ENCODE measurements at regions not wholly inside any gene's neighbourhood (a gene's known extent, or its start where the extent isn't known, plus 50 kb on each side); places are given as distances from the start of the nearest gene placed in this dataset.

DNA sequence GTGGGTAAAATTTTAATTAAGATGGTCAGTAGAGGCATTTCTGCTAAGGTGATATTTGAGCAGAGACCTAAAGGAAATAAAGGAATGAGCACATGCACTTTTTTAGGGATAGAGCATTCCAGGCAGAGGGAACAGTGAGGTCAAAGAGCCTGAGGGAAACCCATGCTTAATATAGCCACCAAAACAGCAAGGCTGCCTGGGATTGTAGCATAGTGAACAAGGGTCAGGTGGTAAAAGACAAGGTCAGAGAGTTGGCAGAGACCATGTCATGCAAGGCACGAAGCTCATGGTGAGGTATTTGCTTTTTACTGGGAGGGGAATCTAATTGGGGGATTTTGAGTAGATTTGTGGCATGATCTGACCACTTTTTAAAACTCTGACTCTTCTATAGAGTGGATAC lies 344.6 kb upstream of the LRRC7 start:
- DNase-seq: no peak
- Mint-ChIP-seq H3K36me3 (ENCODE audit: low read depth) (no peaks in the 10 kb centered on the region), H3K9me3 (peaks cover 19% of the 10 kb centered on the region), H3K27ac (no peak overlapping the region), H3K4me1 (ENCODE audit: low read depth) (no peaks in the 10 kb centered on the region), H3K4me3 (no peak overlapping the region), H3K27me3 (ENCODE audit: insufficient read depth) (no peaks in the 10 kb centered on the region)
- TF ChIP-seq, protein P1, sequence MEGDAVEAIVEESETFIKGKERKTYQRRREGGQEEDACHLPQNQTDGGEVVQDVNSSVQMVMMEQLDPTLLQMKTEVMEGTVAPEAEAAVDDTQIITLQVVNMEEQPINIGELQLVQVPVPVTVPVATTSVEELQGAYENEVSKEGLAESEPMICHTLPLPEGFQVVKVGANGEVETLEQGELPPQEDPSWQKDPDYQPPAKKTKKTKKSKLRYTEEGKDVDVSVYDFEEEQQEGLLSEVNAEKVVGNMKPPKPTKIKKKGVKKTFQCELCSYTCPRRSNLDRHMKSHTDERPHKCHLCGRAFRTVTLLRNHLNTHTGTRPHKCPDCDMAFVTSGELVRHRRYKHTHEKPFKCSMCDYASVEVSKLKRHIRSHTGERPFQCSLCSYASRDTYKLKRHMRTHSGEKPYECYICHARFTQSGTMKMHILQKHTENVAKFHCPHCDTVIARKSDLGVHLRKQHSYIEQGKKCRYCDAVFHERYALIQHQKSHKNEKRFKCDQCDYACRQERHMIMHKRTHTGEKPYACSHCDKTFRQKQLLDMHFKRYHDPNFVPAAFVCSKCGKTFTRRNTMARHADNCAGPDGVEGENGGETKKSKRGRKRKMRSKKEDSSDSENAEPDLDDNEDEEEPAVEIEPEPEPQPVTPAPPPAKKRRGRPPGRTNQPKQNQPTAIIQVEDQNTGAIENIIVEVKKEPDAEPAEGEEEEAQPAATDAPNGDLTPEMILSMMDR (IDR thresholded peaks at IDR 0.05): no peak

DNA sequence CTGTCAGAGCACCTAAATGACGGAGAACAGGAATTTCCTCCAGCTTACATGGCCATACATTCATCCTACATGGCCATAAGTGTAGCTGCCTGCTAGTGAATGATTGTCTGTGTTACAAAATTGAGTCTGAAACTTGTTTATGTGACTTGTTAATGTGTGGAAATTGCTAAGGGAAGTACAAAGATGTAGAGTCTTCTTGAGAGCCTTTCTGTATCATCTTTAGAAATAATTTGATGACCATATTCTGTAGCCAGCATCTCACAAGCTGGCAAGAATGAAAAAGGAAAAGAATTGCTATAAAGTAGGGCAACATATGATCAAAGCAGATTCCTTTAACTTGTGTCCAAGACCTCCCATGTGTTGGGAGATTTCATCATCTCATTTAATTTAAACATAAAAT lies 339.2 kb upstream of the LRRC7 start:
- no peak for DNase-seq
- Mint-ChIP-seq H3K27me3 (ENCODE audit: insufficient read depth) (no peaks in the 10 kb centered on the region; the same call in 1 of the 2 replicates), H3K4me1 (ENCODE audit: low read depth) (no peaks in the 10 kb centered on the region), H3K9me3 (peaks cover 25% of the 10 kb centered on the region), H3K36me3 (ENCODE audit: low read depth) (no peaks in the 10 kb centered on the region), H3K27ac (no peak overlapping the region), H3K4me3 (no peak overlapping the region)
- TF ChIP-seq, protein P1 (IDR thresholded peaks at IDR 0.05): no peak

DNA sequence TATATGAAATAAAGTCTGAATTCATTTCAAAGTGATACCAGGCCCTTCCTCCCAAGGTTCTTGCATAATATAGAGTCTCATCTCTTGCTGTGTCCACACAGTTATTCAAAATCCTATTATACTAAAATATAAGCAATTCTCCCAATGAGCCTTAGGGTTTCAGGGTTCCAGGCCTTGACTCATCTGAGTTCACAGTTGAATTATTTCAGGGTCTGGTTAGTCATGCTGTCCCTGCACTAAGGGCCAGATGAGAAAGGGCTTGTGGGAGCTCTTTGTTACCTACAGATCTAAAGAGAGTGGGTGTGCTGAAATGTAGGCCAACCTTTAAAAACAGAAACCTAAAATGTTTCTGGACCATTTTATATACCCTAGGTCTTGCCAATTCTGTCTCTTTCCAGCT lies 337.5 kb upstream of the LRRC7 start:
- TF ChIP-seq, protein P1 (IDR thresholded peaks at IDR 0.05): no peak
- H3K27me3 Mint-ChIP-seq (ENCODE audit: insufficient read depth): no peaks in the 10 kb centered on the region; the same call in 1 of the 2 replicates
- no peak overlapping the region for H3K27ac Mint-ChIP-seq
- no peak for DNase-seq
- H3K4me3 Mint-ChIP-seq: no peak overlapping the region
- no peaks in the 10 kb centered on the region for H3K4me1 Mint-ChIP-seq (ENCODE audit: low read depth)
- H3K36me3 Mint-ChIP-seq (ENCODE audit: low read depth): no peaks in the 10 kb centered on the region
- H3K9me3 Mint-ChIP-seq: peaks cover 40% of the 10 kb centered on the region

DNA sequence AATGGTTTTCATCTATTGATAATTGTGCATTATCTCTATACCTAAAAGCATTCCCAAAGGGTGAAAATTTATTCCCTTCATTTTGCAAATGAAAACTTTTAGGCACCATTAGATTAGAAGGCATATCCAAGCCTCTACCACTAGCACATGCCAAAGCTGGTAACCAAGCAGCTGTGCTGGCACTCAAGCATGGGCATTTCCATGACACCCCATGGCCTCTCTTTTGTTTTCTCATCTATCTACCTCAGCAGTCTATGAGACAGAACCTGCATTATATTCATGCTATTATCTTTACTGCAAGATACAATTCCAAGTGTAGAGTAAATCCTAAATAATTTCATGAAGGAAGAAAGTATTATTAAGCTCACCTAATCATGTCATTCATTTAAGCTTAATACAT lies 334.3 kb upstream of the LRRC7 start:
- Mint-ChIP-seq H3K9me3 (peaks cover 42% of the 10 kb centered on the region), H3K36me3 (ENCODE audit: low read depth) (no peaks in the 10 kb centered on the region), H3K27me3 (ENCODE audit: insufficient read depth) (no peaks in the 10 kb centered on the region; the same call in 1 of the 2 replicates), H3K4me3 (no peak overlapping the region), H3K4me1 (ENCODE audit: low read depth) (no peaks in the 10 kb centered on the region), H3K27ac (no peak overlapping the region)
- TF ChIP-seq, protein P1 (IDR thresholded peaks at IDR 0.05): no peak
- no peak for DNase-seq

DNA sequence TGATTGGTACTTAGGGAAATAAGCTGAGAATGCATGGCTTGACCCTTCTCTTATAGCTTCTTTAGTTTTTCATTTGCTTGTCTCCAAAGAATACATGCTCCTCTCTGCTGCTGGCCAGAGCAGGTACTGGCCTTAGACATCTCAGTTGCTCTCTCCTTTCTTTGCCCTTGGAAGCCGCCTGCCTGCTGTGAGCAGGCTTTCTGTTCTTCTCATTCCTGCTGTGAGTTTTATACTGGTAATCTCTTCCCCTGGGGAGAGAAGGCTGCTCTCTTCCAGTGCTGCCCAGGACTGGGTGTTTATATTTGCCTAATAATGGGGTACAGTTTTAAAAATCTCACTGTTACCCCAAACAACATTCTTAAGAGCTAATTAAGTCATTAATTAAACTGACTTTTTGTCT lies 323.5 kb upstream of the LRRC7 start:
- H3K27ac Mint-ChIP-seq: no peak overlapping the region
- H3K36me3 Mint-ChIP-seq (ENCODE audit: low read depth): no peaks in the 10 kb centered on the region
- no peaks in the 10 kb centered on the region for H3K27me3 Mint-ChIP-seq (ENCODE audit: insufficient read depth)
- no peak overlapping the region for H3K4me3 Mint-ChIP-seq
- no peak for DNase-seq
- peaks cover 34% of the 10 kb centered on the region for H3K9me3 Mint-ChIP-seq
- H3K4me1 Mint-ChIP-seq (ENCODE audit: low read depth): no peaks in the 10 kb centered on the region
- TF ChIP-seq, protein P1 (IDR thresholded peaks at IDR 0.05): no peak

DNA sequence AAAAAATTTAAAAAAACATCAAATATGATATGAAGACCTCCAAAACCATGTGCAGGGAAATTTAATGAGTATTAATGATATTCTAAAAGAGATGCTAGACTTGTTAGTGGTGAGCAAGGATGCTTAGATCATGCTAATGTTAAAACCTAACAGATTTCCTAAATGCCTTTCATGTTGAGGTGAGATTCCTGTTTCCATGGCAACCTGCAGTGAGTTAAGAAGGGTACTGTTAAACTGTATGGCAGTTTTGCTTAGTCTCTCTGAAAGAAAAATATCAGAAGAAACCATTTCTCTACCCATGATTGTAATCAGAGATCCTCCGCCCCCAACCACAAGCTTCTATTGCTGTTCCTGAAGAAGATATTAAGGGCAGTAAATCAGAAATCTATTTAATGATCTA lies 321.6 kb upstream of the LRRC7 start:
- Mint-ChIP-seq H3K27ac (no peak overlapping the region), H3K4me3 (no peak overlapping the region), H3K36me3 (ENCODE audit: low read depth) (no peaks in the 10 kb centered on the region), H3K27me3 (ENCODE audit: insufficient read depth) (no peaks in the 10 kb centered on the region), H3K4me1 (ENCODE audit: low read depth) (no peaks in the 10 kb centered on the region), H3K9me3 (peaks cover 34% of the 10 kb centered on the region)
- DNase-seq: no peak
- TF ChIP-seq, protein P1 (IDR thresholded peaks at IDR 0.05): no peak
